ENCODE measurements at regions not wholly inside any gene's neighbourhood (a gene's known extent, or its start where the extent isn't known, plus 50 kb on each side); places are given as distances from the start of the nearest gene placed in this dataset.

GRCh38 chr18:77884454-77884853 lies 634.8 kb downstream of the GALR1 start:
- no peak for TF ChIP-seq CTCF (IDR thresholded peaks at IDR 0.05 in 8 of 11, conservative IDR thresholded peaks at IDR 0.05 in 3 of 11)
- no peak for TF ChIP-seq POLR2AphosphoS5 (IDR thresholded peaks at IDR 0.05)

Data from spleen (tissue), 7 donors.